Upper lobe of right lung (tissue), 1 donor: ENCODE measurements at regions not wholly inside any gene's neighbourhood (a gene's known extent, or its start where the extent isn't known, plus 50 kb on each side); places are given as distances from the start of the nearest gene placed in this dataset.

ENCODE experiments used
- ATAC-seq: fragments of 200-7000 bp; cut with Tn5 transposase; one replicate; pipeline ENCODE4 v1.9.1; 2020; ENCODE audit warnings: mild to moderate bottlenecking, moderate library complexity
- DNase-seq: peaks from one replicate; pipeline ENCODE4 v3.0.0-alpha.2; 2020
- H3K27ac ChIP-seq: fragments of 200-600 bp; one replicate; pipeline ENCODE4 v1.8.0; 2022
- H3K27me3 ChIP-seq: fragments of 200-600 bp; one replicate; pipeline ENCODE4 v1.8.0; 2022; ENCODE audit warnings: mild to moderate bottlenecking
- H3K36me3 ChIP-seq: fragments of 200-600 bp; one replicate; pipeline ENCODE4 v1.8.0; 2022
- H3K4me1 ChIP-seq: fragments of 200-600 bp; one replicate; pipeline ENCODE4 v1.8.0; 2022
- H3K4me3 ChIP-seq: fragments of 200-600 bp; one replicate; pipeline ENCODE4 v1.8.0; 2022; ENCODE audit warnings: mild to moderate bottlenecking
- H3K9me3 ChIP-seq: fragments of 200-600 bp; one replicate; pipeline ENCODE4 v1.8.0; 2022
- intact Hi-C: fragments of 100-400 bp; cut with DNase I; formaldehyde crosslinking; loops from one replicate; pipeline ENCODE4 v1.11.0; 2022
- TF ChIP-seq, protein P1 (sequence below): fragments of 200-600 bp; IDR thresholded peaks from one replicate; pipeline ENCODE4 v1.8.0; 2022; ENCODE audit warnings: antibody characterized with exemption
- donor health status: DM: no; HTN: yes; CAD: no; lungs with severe emphysema.

- Histone ChIP-seq H3K36me3 (no peaks in the 10 kb centered on the region), H3K4me3 (no peak overlapping the region), H3K27me3 (no peaks in the 10 kb centered on the region), H3K4me1 (no peaks in the 10 kb centered on the region), H3K9me3 (no peaks in the 10 kb centered on the region), H3K27ac (peak overlapping the region; percentile 48)
- peak; percentile 99 for ATAC-seq
- intact Hi-C loops, result no loop called here
- DNase-seq, result peak; percentile 88
- TF ChIP-seq, protein P1, sequence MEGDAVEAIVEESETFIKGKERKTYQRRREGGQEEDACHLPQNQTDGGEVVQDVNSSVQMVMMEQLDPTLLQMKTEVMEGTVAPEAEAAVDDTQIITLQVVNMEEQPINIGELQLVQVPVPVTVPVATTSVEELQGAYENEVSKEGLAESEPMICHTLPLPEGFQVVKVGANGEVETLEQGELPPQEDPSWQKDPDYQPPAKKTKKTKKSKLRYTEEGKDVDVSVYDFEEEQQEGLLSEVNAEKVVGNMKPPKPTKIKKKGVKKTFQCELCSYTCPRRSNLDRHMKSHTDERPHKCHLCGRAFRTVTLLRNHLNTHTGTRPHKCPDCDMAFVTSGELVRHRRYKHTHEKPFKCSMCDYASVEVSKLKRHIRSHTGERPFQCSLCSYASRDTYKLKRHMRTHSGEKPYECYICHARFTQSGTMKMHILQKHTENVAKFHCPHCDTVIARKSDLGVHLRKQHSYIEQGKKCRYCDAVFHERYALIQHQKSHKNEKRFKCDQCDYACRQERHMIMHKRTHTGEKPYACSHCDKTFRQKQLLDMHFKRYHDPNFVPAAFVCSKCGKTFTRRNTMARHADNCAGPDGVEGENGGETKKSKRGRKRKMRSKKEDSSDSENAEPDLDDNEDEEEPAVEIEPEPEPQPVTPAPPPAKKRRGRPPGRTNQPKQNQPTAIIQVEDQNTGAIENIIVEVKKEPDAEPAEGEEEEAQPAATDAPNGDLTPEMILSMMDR, result no peak
Measured at GRCh38 chr4:14841801-14842768, 160.2 kb upstream of the CPEB2 start.

- Histone ChIP-seq H3K27me3 (no peaks in the 10 kb centered on the region), H3K4me3 (no peak overlapping the region), H3K9me3 (no peaks in the 10 kb centered on the region), H3K4me1 (no peaks in the 10 kb centered on the region), H3K27ac (no peak overlapping the region), H3K36me3 (no peaks in the 10 kb centered on the region)
- intact Hi-C loops, result no loop called here
- TF ChIP-seq, protein P1, result no peak
- DNase-seq (no peak), ATAC-seq (no peak)
Measured at GRCh38 chr4:14842964-14843630, 159.2 kb upstream of the CPEB2 start.

- intact Hi-C loops, result no loop called here
- Histone ChIP-seq H3K27me3 (no peaks in the 10 kb centered on the region), H3K4me3 (no peak overlapping the region), H3K9me3 (no peaks in the 10 kb centered on the region), H3K4me1 (no peaks in the 10 kb centered on the region), H3K36me3 (no peaks in the 10 kb centered on the region), H3K27ac (no peak overlapping the region)
- TF ChIP-seq, protein P1, result no peak
- DNase-seq (no peak), ATAC-seq (no peak)
Measured at GRCh38 chr4:14844061-14844460, 158.2 kb upstream of the CPEB2 start.

DNA sequence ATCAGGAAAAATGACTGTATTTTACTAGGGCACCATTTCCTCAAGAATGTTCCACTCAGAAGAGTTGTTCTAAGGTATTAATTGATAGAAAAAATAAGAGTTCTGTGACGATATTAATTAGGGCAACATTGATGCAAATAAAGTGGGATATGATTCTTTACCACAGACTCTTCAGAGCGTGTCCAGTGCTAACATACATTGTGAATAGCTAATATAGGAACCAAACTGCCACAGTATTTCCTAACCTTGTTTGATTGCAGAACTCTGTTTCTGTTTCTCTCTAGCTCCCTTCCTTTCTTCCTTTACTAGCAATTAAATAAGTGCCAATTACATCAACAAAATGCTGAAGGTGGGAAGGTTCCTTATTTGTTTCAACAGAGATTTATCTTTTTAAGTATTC is 154.1 kb upstream of the CPEB2 start:
- H3K4me3 ChIP-seq, result no peak overlapping the region
- peaks cover 7% of the 10 kb centered on the region for H3K4me1 ChIP-seq
- no peaks in the 10 kb centered on the region for H3K36me3 ChIP-seq
- TF ChIP-seq, protein P1, result no peak
- peak; percentile 61 for ATAC-seq
- H3K27ac ChIP-seq, result no peak overlapping the region
- no peaks in the 10 kb centered on the region for H3K27me3 ChIP-seq
- intact Hi-C loops, result no loop called here
- no peaks in the 10 kb centered on the region for H3K9me3 ChIP-seq
- no peak for DNase-seq

- ATAC-seq (peak; percentile 55), DNase-seq (no peak)
- H3K4me1 ChIP-seq, result peaks cover 7% of the 10 kb centered on the region
- intact Hi-C loops, result no loop called here
- H3K27me3 ChIP-seq, result no peaks in the 10 kb centered on the region
- H3K27ac ChIP-seq, result no peak overlapping the region
- TF ChIP-seq, protein P1, result no peak
- no peaks in the 10 kb centered on the region for H3K9me3 ChIP-seq
- no peaks in the 10 kb centered on the region for H3K36me3 ChIP-seq
- H3K4me3 ChIP-seq, result no peak overlapping the region
Measured at GRCh38 chr4:14850455-14851097, 151.7 kb upstream of the CPEB2 start.
